Liver (tissue), 8 donors: ENCODE measurements at regions not wholly inside any gene's neighbourhood (a gene's known extent, or its start where the extent isn't known, plus 50 kb on each side); places are given as distances from the start of the nearest gene placed in this dataset.

Source experiments
- DNase-seq: peaks from one replicate; pipeline ENCODE4 v3.0.0-alpha.2; 2017; ENCODE audit warnings: low spot score
- H3K27ac ChIP-seq, 2 donors: one replicate each; pipeline ENCODE4 v1.7.0; 2013; ENCODE audit warnings: inconsistent platforms in 2 of 2, low read length in 2 of 2, control low read depth in 1 of 2, low read depth in 1 of 2, mild to moderate bottlenecking in 1 of 2
- H3K27me3 ChIP-seq, 4 donors: one replicate each; pipeline versions ENCODE4 v1.6.1 to v1.7.0; 2013; ENCODE audit warnings: low read length in 3 of 4, inconsistent platforms in 1 of 4, mild to moderate bottlenecking in 1 of 4, moderate library complexity in 1 of 4; ENCODE audit not compliant: control insufficient read depth in 4 of 4, insufficient read depth in 4 of 4
- H3K36me3 ChIP-seq, 4 donors: one replicate each; pipeline versions ENCODE4 v1.6.1 to v1.7.0; 2013; ENCODE audit warnings: low read length in 3 of 4, mild to moderate bottlenecking in 3 of 4, low read depth in 1 of 4, moderate library complexity in 1 of 4; ENCODE audit not compliant: control insufficient read depth in 4 of 4, insufficient read depth in 3 of 4
- H3K4me1 ChIP-seq, 4 donors: one replicate each; pipeline versions ENCODE4 v1.6.1 to v1.7.0; 2013; ENCODE audit warnings: low read length in 3 of 4, mild to moderate bottlenecking in 3 of 4, moderate library complexity in 1 of 4; ENCODE audit not compliant: control insufficient read depth in 4 of 4, insufficient read depth in 4 of 4
- H3K4me3 ChIP-seq, 3 donors: one replicate each; pipeline versions ENCODE4 v1.6.1 to v1.7.0; 2013; ENCODE audit warnings: low read length in 3 of 3, control low read depth in 1 of 3, low read depth in 1 of 3, mild to moderate bottlenecking in 1 of 3
- H3K9ac ChIP-seq, 2 donors: one replicate each; pipeline ENCODE4 v1.7.0; 2013; ENCODE audit warnings: low read length in 2 of 2, mild to moderate bottlenecking in 2 of 2, moderate library complexity in 2 of 2, control low read depth in 1 of 2, low read depth in 1 of 2
- H3K9me3 ChIP-seq, 4 donors: one replicate each; pipeline versions ENCODE4 v1.6.1 to v1.7.0; 2013; ENCODE audit warnings: low read length in 3 of 4; ENCODE audit not compliant: control insufficient read depth in 4 of 4
- ATF3 ChIP-seq: IDR thresholded peaks from 2 replicates; pipeline ENCODE4 v1.6.1; 2016; ENCODE audit warnings: antibody characterized with exemption
- EGR1 ChIP-seq, 2 donors: IDR thresholded peaks; 2 replicates each; pipeline ENCODE4 v1.6.1; 2016 to 2018; ENCODE audit warnings: antibody characterized with exemption in 2 of 2, low read depth in 2 of 2
- FOXA1 ChIP-seq: IDR thresholded peaks from 2 replicates; pipeline ENCODE4 v1.6.1; 2016; ENCODE audit warnings: antibody characterized with exemption
- FOXA2 ChIP-seq: IDR thresholded peaks from 2 replicates; pipeline ENCODE4 v1.6.1; 2016; ENCODE audit warnings: antibody characterized with exemption
- GABPA ChIP-seq, 2 donors: IDR thresholded peaks in 1 of 2; conservative IDR thresholded peaks in 1 of 2; 2 replicates each; pipeline ENCODE4 v1.6.1; 2016; ENCODE audit warnings: antibody characterized with exemption in 2 of 2, mild to moderate bottlenecking in 1 of 2, moderate library complexity in 1 of 2
- HNF4A ChIP-seq, 2 donors: conservative IDR thresholded peaks; 2 replicates each; pipeline ENCODE4 v1.6.1; 2016; ENCODE audit warnings: antibody characterized with exemption in 2 of 2, mild to moderate bottlenecking in 2 of 2
- JUND ChIP-seq, 2 donors: IDR thresholded peaks; 2 replicates each; pipeline ENCODE4 v1.6.1; 2016; ENCODE audit warnings: antibody characterized with exemption in 2 of 2
- NR2F2 ChIP-seq: IDR thresholded peaks from 2 replicates; pipeline ENCODE4 v1.6.1; 2016; ENCODE audit warnings: antibody characterized with exemption
- RAD21 ChIP-seq, 2 donors: IDR thresholded peaks; 2 replicates each; pipeline ENCODE4 v1.6.1; 2016; ENCODE audit warnings: antibody characterized with exemption in 2 of 2, mild to moderate bottlenecking in 2 of 2
- REST ChIP-seq: IDR thresholded peaks from 2 replicates; pipeline ENCODE4 v1.6.1; 2016; ENCODE audit warnings: antibody characterized with exemption, mild to moderate bottlenecking
- RXRA ChIP-seq, 2 donors: IDR thresholded peaks; 2 replicates each; pipeline ENCODE4 v1.6.1; 2017 to 2018; ENCODE audit warnings: antibody characterized with exemption in 2 of 2, mild to moderate bottlenecking in 1 of 2
- SP1 ChIP-seq: IDR thresholded peaks from 2 replicates; pipeline ENCODE4 v1.6.1; 2018; ENCODE audit warnings: antibody characterized with exemption, mild to moderate bottlenecking
- TAF1 ChIP-seq: conservative IDR thresholded peaks from 2 replicates; pipeline ENCODE4 v1.6.1; 2016; ENCODE audit warnings: antibody characterized with exemption, mild to moderate bottlenecking
- YY1 ChIP-seq: IDR thresholded peaks from 2 replicates; pipeline ENCODE4 v1.6.1; 2016; ENCODE audit warnings: antibody characterized with exemption, mild to moderate bottlenecking
- ZBTB33 ChIP-seq: IDR thresholded peaks from 2 replicates; pipeline ENCODE4 v1.6.1; 2016; ENCODE audit warnings: antibody characterized with exemption
- WGBS: extraction: QIAGEN DNeasy Blood & Tissue Kit; methylation state at CpG from one replicate; pipeline ENCODE4 v1.1.7; 2013; 5-methylcytosine and 5-hydroxymethylcytosine counted together
- TF ChIP-seq, protein P1 (sequence below): IDR thresholded peaks from 2 replicates; pipeline ENCODE4 v1.6.1; 2016; ENCODE audit warnings: antibody characterized with exemption
- TF ChIP-seq, protein P2 (sequence below): fragments of 150-350 bp; IDR thresholded peaks from 2 replicates; pipeline ENCODE4 v1.5.1; 2017; ENCODE audit warnings: improper control_type of control experiment, low read depth, low read length; ENCODE audit not compliant: missing input control
- donor health status: healthy.
- donor health status: healthy.
- donor health status: healthy.
- donor health status: healthy.
- donor health status: healthy.

DNA sequence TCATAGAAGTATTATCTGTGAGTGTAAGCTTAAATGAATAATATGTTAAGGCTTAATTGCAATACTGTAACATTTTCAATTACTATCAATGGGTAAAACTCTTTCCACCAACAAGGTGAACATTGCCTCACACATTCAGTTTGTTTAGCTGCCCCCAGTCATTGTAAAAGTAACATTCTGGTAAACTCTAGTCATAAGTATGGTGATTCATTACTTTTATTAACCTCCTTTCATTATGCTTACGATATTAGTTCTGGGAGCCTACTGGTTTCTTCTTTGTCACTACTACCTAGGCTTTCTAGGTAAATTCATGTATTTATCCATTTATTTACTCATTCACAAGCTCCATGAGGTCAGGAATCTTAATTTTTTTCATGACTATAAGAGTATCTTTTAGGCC, 412.8 kb upstream of the SLIT2 start (continued):
- no peak for TF ChIP-seq ATF3

- Histone ChIP-seq H3K27ac (no peak overlapping the region), H3K36me3 (no peaks in the 10 kb centered on the region), H3K4me3 (no peak overlapping the region), H3K9me3 (no peaks in the 10 kb centered on the region), H3K9ac (no peak overlapping the region), H3K4me1 (no peaks in the 10 kb centered on the region), H3K27me3 (no peaks in the 10 kb centered on the region)
- no peak for DNase-seq
- WGBS, result 74% methylated on average over 3 of the region's 3 CpGs
- no peak for TF ChIP-seq RAD21 (IDR thresholded peaks at IDR 0.05)
- no peak for TF ChIP-seq FOXA1
- no peak for TF ChIP-seq HNF4A (conservative IDR thresholded peaks at IDR 0.05)
- TF ChIP-seq EGR1 (IDR thresholded peaks at IDR 0.05; ENCODE audit: low read depth in 2 of 2), result no peak
- TF ChIP-seq REST, result no peak
- no peak for TF ChIP-seq JUND (IDR thresholded peaks at IDR 0.05)
- TF ChIP-seq RXRA (IDR thresholded peaks at IDR 0.05), result no peak
- TF ChIP-seq, protein P1, sequence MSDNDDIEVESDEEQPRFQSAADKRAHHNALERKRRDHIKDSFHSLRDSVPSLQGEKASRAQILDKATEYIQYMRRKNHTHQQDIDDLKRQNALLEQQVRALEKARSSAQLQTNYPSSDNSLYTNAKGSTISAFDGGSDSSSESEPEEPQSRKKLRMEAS, result no peak
- no peak for TF ChIP-seq NR2F2
- no peak for TF ChIP-seq ATF3
- TF ChIP-seq GABPA (IDR thresholded peaks at IDR 0.05 in 1 of 2, conservative IDR thresholded peaks at IDR 0.05 in 1 of 2), result no peak
- no peak for TF ChIP-seq FOXA2
- TF ChIP-seq, protein P2, sequence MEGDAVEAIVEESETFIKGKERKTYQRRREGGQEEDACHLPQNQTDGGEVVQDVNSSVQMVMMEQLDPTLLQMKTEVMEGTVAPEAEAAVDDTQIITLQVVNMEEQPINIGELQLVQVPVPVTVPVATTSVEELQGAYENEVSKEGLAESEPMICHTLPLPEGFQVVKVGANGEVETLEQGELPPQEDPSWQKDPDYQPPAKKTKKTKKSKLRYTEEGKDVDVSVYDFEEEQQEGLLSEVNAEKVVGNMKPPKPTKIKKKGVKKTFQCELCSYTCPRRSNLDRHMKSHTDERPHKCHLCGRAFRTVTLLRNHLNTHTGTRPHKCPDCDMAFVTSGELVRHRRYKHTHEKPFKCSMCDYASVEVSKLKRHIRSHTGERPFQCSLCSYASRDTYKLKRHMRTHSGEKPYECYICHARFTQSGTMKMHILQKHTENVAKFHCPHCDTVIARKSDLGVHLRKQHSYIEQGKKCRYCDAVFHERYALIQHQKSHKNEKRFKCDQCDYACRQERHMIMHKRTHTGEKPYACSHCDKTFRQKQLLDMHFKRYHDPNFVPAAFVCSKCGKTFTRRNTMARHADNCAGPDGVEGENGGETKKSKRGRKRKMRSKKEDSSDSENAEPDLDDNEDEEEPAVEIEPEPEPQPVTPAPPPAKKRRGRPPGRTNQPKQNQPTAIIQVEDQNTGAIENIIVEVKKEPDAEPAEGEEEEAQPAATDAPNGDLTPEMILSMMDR, result no peak
- no peak for TF ChIP-seq SP1
- no peak for TF ChIP-seq TAF1
- TF ChIP-seq ZBTB33, result no peak
- TF ChIP-seq YY1, result no peak
These were observed 416.3 kb upstream of the SLIT2 start for GRCh38 chr4:19835429-19835828.
